GM19397 (cell line): ENCODE measurements at regions not wholly inside any gene's neighbourhood (a gene's known extent, or its start where the extent isn't known, plus 50 kb on each side); places are given as distances from the start of the nearest gene placed in this dataset.

Source experiments
- ATAC-seq: cut with Tn5 transposase; IDR thresholded peaks from one replicate; pipeline ENCODE4 v1.9.1; 2021; ENCODE audit warnings: mild to moderate bottlenecking, moderate library complexity; ENCODE audit not compliant: unreplicated experiment

DNA sequence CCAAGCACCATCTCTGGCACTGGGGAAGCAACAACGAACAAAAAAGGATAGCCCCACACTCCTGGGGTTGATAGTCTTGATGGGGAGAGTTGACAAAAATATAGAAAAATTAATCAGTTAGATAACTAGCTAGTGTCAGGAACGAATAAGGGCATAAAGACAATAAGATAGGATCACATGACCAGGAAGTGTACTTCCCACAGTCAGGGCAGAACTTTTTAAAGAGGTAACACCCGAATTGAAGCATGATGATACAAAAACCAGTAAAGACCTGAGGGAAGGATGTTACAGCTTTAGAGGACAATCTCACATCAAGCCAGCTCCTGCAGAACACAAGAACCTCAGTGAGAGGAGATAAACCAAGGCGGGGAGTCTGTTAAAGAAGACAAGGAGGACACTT, 295.4 kb upstream of the CRIM1 start:
- peak; percentile 35 for ATAC-seq

GRCh38 chr2:36059691-36060090, 295.9 kb upstream of the CRIM1 start:
- ATAC-seq: peak; percentile 100

DNA sequence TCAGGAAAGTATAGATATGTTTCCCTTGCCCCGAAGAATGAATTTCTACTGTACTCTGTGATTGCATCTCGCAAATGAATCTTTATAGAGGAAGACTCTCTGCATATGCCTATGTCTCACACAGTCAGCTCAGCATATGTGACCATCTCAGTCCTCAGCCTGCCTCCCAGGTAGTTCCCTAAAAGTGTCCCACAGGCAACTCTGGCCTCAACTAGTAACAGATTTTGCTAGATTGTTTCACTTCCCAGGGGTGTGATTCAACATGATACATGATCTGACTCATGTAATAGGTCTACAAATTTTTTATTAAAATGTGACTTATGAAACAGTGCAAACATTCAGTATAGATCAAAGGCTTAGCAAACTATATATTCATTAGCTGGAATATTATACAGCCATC, 296.6 kb upstream of the CRIM1 start:
- ATAC-seq: no peak

- no peak for ATAC-seq
Observed at GRCh38 chr2:36058076-36058475, 297.5 kb upstream of the CRIM1 start.

GRCh38 chr2:36052819-36053218, 302.8 kb upstream of the CRIM1 start:
- ATAC-seq: no peak

DNA sequence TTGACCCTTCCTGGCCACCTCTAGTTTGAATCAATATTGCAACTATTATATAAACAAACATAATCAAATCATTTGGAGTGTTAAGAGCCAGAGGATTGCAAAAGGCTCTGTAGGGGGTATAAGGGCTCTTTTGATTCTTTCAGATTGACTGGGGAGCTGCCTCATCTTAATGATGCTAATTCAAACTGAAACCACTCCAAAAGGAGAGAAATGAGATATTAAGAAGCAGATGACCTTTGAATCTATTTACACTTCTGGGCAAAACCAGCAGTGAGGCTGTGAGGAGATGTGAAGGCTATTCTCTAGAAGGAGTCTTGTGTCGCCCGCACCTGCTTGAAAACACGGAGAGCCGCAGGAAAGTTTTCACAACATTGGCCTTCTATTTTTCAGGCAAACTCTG, 311.2 kb upstream of the CRIM1 start:
- ATAC-seq: peak; percentile 58

DNA sequence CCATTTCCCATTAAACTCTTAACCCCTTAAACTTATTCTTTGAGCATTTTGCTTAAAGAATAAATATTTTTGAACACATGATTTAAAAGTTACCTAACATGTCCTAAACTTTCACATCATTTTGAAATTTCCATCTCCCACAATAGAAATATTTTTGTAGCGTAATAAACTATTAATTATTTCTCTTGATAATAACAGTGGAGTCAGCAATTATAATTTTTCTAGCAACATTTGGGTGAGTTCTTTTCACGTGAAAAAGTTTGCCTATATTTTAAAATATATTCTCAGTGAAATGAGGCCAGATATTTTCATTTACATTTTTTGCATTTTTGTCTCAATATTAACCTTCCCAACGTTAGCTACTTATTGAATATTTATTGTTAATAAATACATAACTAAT, 320.4 kb upstream of the CRIM1 start:
- no peak for ATAC-seq

DNA sequence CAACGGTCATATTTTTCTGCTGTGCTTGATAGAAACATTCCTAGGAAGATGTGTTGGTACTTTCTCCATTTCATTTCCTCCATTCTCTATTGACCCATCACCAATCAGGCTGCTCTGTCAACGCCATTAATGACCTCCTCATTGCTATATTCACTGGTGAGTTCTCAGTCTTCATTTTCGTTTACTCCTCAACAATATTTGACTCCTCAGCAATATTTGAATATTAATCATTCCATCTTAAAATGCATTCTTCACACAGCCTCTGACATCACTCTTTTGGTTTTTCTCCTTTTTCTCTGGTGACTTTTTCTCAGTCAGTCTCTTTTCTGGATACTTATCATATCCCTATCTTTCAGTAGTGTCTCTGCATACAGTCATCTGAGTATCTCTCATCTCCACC, 323.5 kb upstream of the CRIM1 start:
- no peak for ATAC-seq

- ATAC-seq: no peak
Observed at GRCh38 chr2:36031471-36031870, 324.1 kb upstream of the CRIM1 start.

DNA sequence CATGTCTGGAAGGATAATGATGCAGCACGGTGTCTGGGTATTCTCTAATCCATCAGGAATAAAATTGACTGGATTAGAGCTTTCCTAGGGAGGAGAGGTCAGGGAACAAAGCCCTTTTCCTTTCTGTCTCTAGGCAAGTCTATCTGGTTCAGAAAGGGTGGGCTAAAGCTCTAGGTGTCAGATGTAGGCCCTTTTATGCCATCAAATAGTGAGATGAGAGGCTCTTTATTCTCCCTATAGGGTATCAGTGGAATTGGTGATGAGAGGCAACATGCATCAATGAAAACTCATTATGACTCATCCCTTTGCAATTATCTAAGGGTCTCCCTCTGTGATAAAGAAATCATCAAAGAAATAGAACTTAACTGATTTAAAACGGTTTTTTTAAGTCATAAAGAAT, 328.0 kb upstream of the CRIM1 start:
- no peak for ATAC-seq

- ATAC-seq: no peak
Observed at GRCh38 chr2:36013064-36013463, 342.5 kb upstream of the CRIM1 start.

DNA sequence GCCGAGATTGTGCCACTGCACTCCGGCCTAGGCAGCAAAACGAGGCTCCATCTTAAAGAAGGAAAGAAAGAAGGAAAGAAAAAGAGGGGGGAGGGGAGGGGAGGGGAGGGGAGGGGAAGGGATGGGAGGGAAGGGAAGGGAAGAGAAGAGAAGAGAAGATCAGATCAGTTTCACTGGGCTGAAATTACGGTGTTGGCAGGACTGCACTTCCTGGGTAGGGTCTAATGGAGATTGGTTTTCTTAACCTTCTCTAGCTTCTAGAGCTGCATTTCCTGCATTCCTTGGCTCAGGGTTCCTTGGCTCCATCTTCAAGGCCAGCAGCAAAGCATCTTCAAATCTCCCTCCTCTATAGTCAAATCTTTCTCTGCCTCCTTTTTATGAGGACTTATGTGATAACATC, 349.1 kb upstream of the CRIM1 start:
- ATAC-seq: no peak

DNA sequence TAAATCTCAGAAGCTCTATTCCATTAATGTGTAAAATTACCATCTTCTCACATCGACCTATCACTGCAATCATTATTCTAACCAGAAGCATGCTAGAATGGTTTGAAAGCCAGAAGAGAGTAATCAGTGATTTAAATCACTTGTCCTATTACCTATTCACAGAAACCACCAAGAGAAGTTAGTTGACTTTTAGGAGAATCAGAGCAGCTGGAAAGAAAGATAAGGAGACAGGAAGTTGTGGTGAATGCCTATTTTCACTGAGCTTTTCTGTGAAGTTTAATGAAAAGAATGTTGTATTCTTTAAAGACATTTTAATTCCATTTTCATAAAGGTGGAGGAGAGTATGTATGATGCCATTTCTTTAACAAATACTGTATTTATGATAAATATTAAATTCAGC, 352.6 kb upstream of the CRIM1 start:
- no peak for ATAC-seq

- no peak for ATAC-seq
Observed at GRCh38 chr2:35997488-35997887, 358.1 kb upstream of the CRIM1 start.

DNA sequence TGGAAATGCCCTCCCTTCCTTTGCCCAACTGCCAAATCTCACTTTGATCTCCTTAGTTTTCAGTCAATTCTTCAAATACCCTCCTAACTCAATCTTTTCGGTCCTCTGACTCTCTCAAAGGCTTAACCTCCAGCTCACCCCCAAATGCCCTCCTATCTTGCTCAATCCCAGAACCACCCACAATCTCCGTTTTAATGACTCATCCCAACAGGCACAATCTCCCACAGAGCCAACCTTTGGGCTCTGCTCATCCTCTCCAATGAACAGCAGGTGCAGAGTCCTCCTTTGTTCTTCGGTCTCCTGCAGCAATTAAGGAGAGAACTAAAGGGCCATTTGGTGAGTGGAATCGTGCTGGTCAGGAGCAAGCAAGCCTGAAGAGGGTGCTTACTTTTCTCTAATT, 366.1 kb upstream of the CRIM1 start:
- ATAC-seq: no peak

DNA sequence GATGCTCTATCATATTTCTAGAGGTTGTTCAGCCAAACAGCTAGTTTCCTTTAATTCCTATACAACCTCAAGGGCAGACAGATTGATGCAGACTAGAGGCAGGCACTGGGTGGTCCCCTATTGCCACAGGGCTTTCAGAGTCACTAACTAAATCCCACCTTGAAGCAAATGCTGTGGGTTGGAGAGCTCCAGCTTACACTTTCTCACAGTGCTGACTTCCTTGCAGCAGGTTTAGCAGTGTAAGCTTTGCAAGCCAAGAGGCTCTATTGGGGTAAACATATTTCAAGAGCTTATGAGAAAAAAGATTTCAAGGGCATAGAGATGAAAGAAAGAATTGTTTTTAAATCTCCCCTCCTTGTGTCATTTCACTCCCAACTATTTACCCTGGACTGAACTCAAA, 366.5 kb upstream of the CRIM1 start:
- no peak for ATAC-seq

- no peak for ATAC-seq
Observed at GRCh38 chr2:35986871-35987270, 368.7 kb upstream of the CRIM1 start.

GRCh38 chr2:35978218-35978617, 377.4 kb upstream of the CRIM1 start:
- peak; percentile 87 for ATAC-seq

- no peak for ATAC-seq
Observed at GRCh38 chr2:35976611-35977010, 379.0 kb upstream of the CRIM1 start.

GRCh38 chr2:35973737-35974132, 381.8 kb upstream of the CRIM1 start:
- ATAC-seq: no peak

- ATAC-seq: peak; percentile 82
Observed at GRCh38 chr2:35973132-35973736, 382.3 kb upstream of the CRIM1 start.

- ATAC-seq: no peak
Observed at GRCh38 chr2:35963824-35964223, 391.8 kb upstream of the CRIM1 start.

GRCh38 chr2:35963357-35963756, 392.2 kb upstream of the CRIM1 start:
- ATAC-seq: no peak
